GM12874 (cell line): ENCODE measurements at regions not wholly inside any gene's neighbourhood (a gene's known extent, or its start where the extent isn't known, plus 50 kb on each side); places are given as distances from the start of the nearest gene placed in this dataset.

ENCODE experiments used
- TF ChIP-seq, protein P1 (sequence below): IDR thresholded peaks from 2 replicates; pipeline ENCODE4 v1.5.1; 2011; ENCODE audit warnings: low read depth, mild to moderate bottlenecking, control low read depth, low read length, moderate library complexity; ENCODE audit not compliant: insufficient read depth

- TF ChIP-seq, protein P1, sequence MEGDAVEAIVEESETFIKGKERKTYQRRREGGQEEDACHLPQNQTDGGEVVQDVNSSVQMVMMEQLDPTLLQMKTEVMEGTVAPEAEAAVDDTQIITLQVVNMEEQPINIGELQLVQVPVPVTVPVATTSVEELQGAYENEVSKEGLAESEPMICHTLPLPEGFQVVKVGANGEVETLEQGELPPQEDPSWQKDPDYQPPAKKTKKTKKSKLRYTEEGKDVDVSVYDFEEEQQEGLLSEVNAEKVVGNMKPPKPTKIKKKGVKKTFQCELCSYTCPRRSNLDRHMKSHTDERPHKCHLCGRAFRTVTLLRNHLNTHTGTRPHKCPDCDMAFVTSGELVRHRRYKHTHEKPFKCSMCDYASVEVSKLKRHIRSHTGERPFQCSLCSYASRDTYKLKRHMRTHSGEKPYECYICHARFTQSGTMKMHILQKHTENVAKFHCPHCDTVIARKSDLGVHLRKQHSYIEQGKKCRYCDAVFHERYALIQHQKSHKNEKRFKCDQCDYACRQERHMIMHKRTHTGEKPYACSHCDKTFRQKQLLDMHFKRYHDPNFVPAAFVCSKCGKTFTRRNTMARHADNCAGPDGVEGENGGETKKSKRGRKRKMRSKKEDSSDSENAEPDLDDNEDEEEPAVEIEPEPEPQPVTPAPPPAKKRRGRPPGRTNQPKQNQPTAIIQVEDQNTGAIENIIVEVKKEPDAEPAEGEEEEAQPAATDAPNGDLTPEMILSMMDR: no peak
Observed at GRCh38 chr12:67414011-67414715, 145.0 kb downstream of the CAND1 start.

GRCh38 chr12:67415473-67415872, 146.3 kb downstream of the CAND1 start:
- TF ChIP-seq, protein P1: 0 out of 2 replicates have a peak, but pooled peaks have one; percentile 13

- TF ChIP-seq, protein P1: no peak
Observed at GRCh38 chr12:67419810-67420209, 150.7 kb downstream of the CAND1 start.

DNA sequence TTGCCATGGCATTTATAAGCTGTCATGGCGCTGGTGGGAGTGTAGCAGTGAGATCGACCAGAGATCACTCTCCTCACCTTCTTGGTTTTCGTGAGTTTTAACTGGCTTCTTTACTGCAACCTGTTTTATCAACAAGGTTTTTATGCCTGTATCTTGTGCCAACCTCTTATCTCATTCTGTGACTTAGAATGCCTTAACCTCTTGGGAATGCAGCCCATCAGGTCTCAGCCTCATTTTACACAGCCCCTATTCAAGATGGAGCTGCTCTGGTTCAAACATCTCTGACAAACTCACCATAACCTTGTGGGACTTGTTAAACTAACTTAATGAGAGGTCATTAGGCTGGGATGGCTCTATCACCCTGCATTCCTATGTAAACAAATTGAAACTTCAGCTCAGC, 151.3 kb downstream of the CAND1 start:
- TF ChIP-seq, protein P1: no peak

DNA sequence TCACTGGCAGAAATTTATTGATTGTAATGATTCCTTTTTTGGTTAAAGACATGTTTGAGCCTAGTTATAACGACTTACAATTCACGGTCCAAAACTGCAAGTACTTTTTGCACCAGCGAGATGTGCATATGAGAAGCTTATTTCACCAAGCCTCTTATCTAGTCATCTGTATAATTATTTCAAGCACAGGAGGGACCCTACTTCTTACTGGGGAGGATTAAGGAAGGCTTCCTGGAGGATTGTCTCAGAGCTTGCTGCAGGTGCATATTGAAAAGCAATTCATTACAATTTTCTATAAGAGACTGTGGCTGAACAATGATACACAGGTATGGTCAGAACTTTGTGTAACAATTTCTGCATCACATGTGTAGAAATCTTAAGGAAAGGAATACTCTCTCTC, 152.9 kb downstream of the CAND1 start:
- TF ChIP-seq, protein P1: no peak

DNA sequence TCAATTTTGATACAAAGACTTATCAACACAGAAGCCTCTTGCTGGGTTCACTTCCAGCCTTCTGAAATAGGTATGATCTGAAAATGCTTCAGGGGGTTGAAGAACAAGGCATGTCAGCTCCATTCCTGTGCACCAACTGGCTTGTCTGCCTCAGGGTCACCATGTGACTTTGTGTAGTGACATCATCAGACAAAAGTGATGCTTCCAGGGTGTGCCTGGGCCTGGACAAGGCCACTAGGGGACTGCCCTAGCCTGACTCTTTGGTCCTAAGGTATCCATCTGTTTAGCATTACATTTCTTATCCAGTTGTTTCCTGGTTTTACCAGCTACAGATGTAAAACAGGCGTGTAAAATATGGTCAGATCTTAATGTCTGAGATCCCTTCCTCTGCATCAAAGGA, 155.6 kb downstream of the CAND1 start:
- TF ChIP-seq, protein P1: no peak

- TF ChIP-seq, protein P1: no peak
Observed at GRCh38 chr12:67425394-67425793, 156.2 kb downstream of the CAND1 start.
